IPS-18a (cell line): ENCODE measurements at regions not wholly inside any gene's neighbourhood (a gene's known extent, or its start where the extent isn't known, plus 50 kb on each side); places are given as distances from the start of the nearest gene placed in this dataset.

Source experiments
- H3K27ac ChIP-seq: one replicate; pipeline ENCODE4 v1.5.1; 2013; ENCODE audit warnings: low read length
- H3K27me3 ChIP-seq: one replicate; pipeline ENCODE4 v1.6.1; 2013; ENCODE audit warnings: mild to moderate bottlenecking, low read length; ENCODE audit not compliant: control insufficient read depth, insufficient read depth
- H3K36me3 ChIP-seq: one replicate; pipeline ENCODE4 v1.6.1; 2013; ENCODE audit warnings: low read depth, low read length; ENCODE audit not compliant: control insufficient read depth
- H3K4me1 ChIP-seq: one replicate; pipeline ENCODE4 v1.6.1; 2013; ENCODE audit warnings: low read depth, low read length; ENCODE audit not compliant: control insufficient read depth
- H3K4me3 ChIP-seq: one replicate; pipeline ENCODE4 v1.5.1; 2013; ENCODE audit warnings: low read length
- H3K9ac ChIP-seq: one replicate; pipeline ENCODE4 v1.6.1; 2013; ENCODE audit warnings: mild to moderate bottlenecking, low read length, moderate library complexity
- H3K9me3 ChIP-seq: one replicate; pipeline ENCODE4 v1.6.1; 2013; ENCODE audit warnings: low read depth, low read length; ENCODE audit not compliant: control insufficient read depth

GRCh38 chr3:78221300-78221699, 1181.4 kb downstream of the ROBO2 start:
- no peaks in the 10 kb centered on the region for H3K9me3 ChIP-seq
- H3K27ac ChIP-seq, result no peak overlapping the region
- no peaks in the 10 kb centered on the region for H3K36me3 ChIP-seq
- H3K4me3 ChIP-seq, result no peak overlapping the region
- no peaks in the 10 kb centered on the region for H3K27me3 ChIP-seq
- H3K9ac ChIP-seq, result no peak overlapping the region
- H3K4me1 ChIP-seq, result no peaks in the 10 kb centered on the region

- Histone ChIP-seq H3K4me3 (no peak overlapping the region), H3K4me1 (no peaks in the 10 kb centered on the region), H3K27me3 (no peaks in the 10 kb centered on the region), H3K36me3 (no peaks in the 10 kb centered on the region), H3K27ac (no peak overlapping the region), H3K9me3 (no peaks in the 10 kb centered on the region), H3K9ac (no peak overlapping the region)
Observed at GRCh38 chr3:78221796-78222195, 1181.9 kb downstream of the ROBO2 start.

GRCh38 chr3:78235841-78236240, 1195.9 kb downstream of the ROBO2 start:
- Histone ChIP-seq H3K9me3 (no peaks in the 10 kb centered on the region), H3K27ac (no peak overlapping the region), H3K4me1 (peaks cover 5% of the 10 kb centered on the region), H3K4me3 (no peak overlapping the region), H3K36me3 (no peaks in the 10 kb centered on the region), H3K9ac (no peak overlapping the region), H3K27me3 (no peaks in the 10 kb centered on the region)

GRCh38 chr3:78238811-78239210, 1198.9 kb downstream of the ROBO2 start:
- Histone ChIP-seq H3K4me1 (peaks cover 5% of the 10 kb centered on the region), H3K36me3 (no peaks in the 10 kb centered on the region), H3K4me3 (no peak overlapping the region), H3K9me3 (peaks cover 8% of the 10 kb centered on the region), H3K27ac (no peak overlapping the region), H3K27me3 (no peaks in the 10 kb centered on the region), H3K9ac (no peak overlapping the region)

DNA sequence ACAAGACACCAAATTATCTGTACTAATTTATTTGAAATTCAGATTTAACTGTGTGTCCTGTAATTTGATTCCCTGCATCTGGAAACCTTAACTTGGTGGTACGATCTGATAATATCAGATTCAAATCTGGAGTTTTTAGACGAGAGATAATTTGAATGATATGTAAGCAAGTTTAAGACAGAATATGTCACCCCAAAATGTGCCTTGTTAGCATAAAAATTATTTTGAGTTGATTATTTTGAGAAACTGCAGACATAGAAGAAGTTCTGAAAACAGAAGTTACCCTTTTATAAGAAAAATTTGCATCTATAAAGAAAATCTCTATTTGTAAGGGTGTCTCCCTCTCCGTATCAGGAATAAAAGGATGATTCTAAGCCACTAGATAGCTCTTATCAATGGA, 1202.8 kb downstream of the ROBO2 start:
- Histone ChIP-seq H3K9me3 (peaks cover 8% of the 10 kb centered on the region), H3K4me1 (no peaks in the 10 kb centered on the region), H3K4me3 (no peak overlapping the region), H3K36me3 (no peaks in the 10 kb centered on the region), H3K27ac (no peak overlapping the region), H3K9ac (no peak overlapping the region), H3K27me3 (no peaks in the 10 kb centered on the region)

GRCh38 chr3:78244136-78244535, 1204.2 kb downstream of the ROBO2 start:
- H3K9me3 ChIP-seq, result peaks cover 8% of the 10 kb centered on the region
- H3K4me3 ChIP-seq, result no peak overlapping the region
- no peaks in the 10 kb centered on the region for H3K27me3 ChIP-seq
- H3K36me3 ChIP-seq, result no peaks in the 10 kb centered on the region
- no peaks in the 10 kb centered on the region for H3K4me1 ChIP-seq
- H3K9ac ChIP-seq, result no peak overlapping the region
- H3K27ac ChIP-seq, result no peak overlapping the region

DNA sequence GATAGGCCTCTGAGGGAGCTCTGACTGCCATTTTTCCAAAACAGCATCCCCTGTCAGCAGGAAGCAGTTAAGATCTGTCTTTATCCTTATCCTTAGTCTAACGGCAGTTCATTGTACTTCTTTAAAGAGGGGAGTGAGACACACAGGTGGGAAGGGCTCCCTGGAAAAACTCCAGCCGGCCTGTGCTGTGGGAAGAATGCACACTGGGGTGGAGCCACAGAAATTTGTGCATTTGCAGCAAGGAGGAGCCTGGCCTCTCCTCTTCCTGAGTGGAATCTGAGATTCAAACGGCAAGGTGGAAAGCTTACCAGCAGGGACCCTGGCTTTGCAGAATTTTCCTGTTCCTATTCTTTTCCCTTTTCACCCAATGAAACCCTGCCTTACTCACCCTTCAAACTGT, 1209.4 kb downstream of the ROBO2 start:
- H3K9ac ChIP-seq, result no peak overlapping the region
- H3K4me3 ChIP-seq, result no peak overlapping the region
- no peaks in the 10 kb centered on the region for H3K36me3 ChIP-seq
- no peaks in the 10 kb centered on the region for H3K4me1 ChIP-seq
- no peaks in the 10 kb centered on the region for H3K27me3 ChIP-seq
- no peak overlapping the region for H3K27ac ChIP-seq
- no peaks in the 10 kb centered on the region for H3K9me3 ChIP-seq

GRCh38 chr3:78253860-78254259, 1214.0 kb downstream of the ROBO2 start:
- Histone ChIP-seq H3K27me3 (no peaks in the 10 kb centered on the region), H3K4me1 (no peaks in the 10 kb centered on the region), H3K9ac (no peak overlapping the region), H3K36me3 (no peaks in the 10 kb centered on the region), H3K9me3 (no peaks in the 10 kb centered on the region), H3K27ac (no peak overlapping the region), H3K4me3 (no peak overlapping the region)

DNA sequence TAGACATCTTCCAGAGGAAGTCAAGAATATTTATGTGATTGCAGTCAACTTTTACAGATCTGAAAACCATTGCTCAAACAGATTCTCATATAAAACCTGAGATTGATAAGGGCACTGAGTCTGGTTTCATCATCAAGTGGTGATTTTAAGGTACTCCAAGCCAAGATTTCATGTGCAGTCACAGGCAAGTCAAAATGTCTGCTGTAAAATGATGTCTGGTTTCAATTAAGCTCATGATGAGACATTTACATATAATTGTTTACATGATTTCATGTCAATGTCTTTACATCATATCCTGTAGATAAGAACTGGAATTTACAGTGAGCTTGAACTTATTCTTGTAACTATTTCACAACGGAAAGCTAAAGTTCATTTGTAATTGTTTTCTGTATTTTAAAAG, 1215.5 kb downstream of the ROBO2 start:
- Histone ChIP-seq H3K4me3 (no peak overlapping the region), H3K36me3 (no peaks in the 10 kb centered on the region), H3K9me3 (no peaks in the 10 kb centered on the region), H3K27me3 (no peaks in the 10 kb centered on the region), H3K9ac (no peak overlapping the region), H3K4me1 (no peaks in the 10 kb centered on the region), H3K27ac (no peak overlapping the region)

GRCh38 chr3:78256123-78256522, 1216.2 kb downstream of the ROBO2 start:
- H3K4me3 ChIP-seq, result no peak overlapping the region
- no peaks in the 10 kb centered on the region for H3K9me3 ChIP-seq
- H3K27ac ChIP-seq, result no peak overlapping the region
- no peak overlapping the region for H3K9ac ChIP-seq
- H3K36me3 ChIP-seq, result no peaks in the 10 kb centered on the region
- H3K27me3 ChIP-seq, result no peaks in the 10 kb centered on the region
- H3K4me1 ChIP-seq, result no peaks in the 10 kb centered on the region

DNA sequence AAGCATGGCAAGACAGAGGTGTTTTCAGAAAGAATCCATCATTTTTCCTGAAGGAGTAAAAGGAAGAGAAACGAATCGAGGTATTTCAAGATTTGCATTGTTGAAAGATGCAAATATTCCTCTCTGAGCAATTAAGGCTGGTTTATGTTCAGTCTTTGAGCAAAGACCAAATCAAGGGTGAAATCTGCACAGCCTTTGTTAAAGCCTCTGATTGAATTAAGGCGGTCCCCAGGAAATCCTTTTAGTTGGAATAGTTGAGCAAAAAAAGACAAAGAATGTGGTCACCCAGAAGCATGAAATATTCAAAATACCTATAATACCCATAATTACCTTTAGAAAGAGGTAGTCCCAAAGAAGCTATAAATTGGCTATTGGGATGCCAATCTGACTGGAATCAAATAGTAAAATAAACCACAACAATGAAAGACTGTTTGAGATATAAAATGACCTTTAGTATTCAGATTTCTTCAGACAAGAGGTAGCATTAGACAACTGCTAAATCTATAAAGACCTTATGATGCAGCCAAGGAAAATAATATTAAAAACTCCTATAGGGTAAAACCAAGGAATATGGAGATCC, 1218.1 kb downstream of the ROBO2 start:
- H3K4me3 ChIP-seq, result no peak overlapping the region
- no peak overlapping the region for H3K27ac ChIP-seq
- no peaks in the 10 kb centered on the region for H3K9me3 ChIP-seq
- H3K9ac ChIP-seq, result no peak overlapping the region
- no peaks in the 10 kb centered on the region for H3K4me1 ChIP-seq
- no peaks in the 10 kb centered on the region for H3K27me3 ChIP-seq
- no peaks in the 10 kb centered on the region for H3K36me3 ChIP-seq

- H3K27me3 ChIP-seq, result no peaks in the 10 kb centered on the region
- H3K9me3 ChIP-seq, result no peaks in the 10 kb centered on the region
- H3K36me3 ChIP-seq, result no peaks in the 10 kb centered on the region
- H3K4me3 ChIP-seq, result no peak overlapping the region
- H3K9ac ChIP-seq, result no peak overlapping the region
- no peaks in the 10 kb centered on the region for H3K4me1 ChIP-seq
- H3K27ac ChIP-seq, result no peak overlapping the region
Observed at GRCh38 chr3:78258798-78259197, 1218.9 kb downstream of the ROBO2 start.
